Anterior cingulate cortex (tissue), 58 donors: ENCODE measurements at regions not wholly inside any gene's neighbourhood (a gene's known extent, or its start where the extent isn't known, plus 50 kb on each side); places are given as distances from the start of the nearest gene placed in this dataset.

ENCODE experiments used
- DNase-seq, 58 donors: peaks; one replicate each; lab custom pipeline; 2025; lab: John Stamatoyannopoulos, UW

DNA sequence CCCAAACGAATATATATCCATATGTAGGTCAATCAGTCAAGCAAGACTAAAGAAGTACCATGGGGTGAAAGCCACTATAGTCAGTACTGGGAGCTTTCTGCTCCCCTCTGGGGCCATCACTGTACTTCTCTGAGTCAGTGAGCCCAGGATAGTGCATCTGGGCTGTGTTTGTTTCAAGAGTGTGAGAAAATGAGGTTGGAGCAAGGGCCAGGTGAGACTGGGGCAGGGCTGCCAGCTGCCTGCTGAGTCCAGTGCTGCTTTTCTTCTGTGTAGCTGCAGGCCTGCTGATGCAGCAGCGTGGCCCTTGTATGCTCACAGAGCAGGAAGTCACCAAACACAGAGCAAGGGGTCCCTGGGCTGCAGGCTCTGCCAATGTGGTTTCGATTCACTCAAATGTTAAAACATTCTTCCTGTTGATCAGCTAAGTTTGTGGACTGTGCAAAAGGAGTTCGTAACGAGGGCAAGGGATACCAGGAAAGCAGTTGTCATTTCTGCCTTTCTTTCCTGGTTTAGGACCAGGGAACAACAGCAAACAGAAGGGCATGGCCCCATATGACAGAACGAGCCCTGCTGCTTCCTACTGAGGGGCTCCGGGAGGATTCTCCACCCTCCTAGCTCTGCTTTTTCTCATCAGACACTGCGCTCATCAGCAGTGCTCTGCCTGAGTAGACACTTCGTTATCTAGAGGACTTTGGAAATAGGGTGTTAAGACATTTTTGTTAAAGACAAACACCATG lies 65.4 kb upstream of the TNS3 start:
- peak in 6 of 58 donors; percentile 6 to 15 (median 12) for DNase-seq

GRCh38 chr7:47643716-47644400 lies 61.9 kb upstream of the TNS3 start:
- DNase-seq: no peak

DNA sequence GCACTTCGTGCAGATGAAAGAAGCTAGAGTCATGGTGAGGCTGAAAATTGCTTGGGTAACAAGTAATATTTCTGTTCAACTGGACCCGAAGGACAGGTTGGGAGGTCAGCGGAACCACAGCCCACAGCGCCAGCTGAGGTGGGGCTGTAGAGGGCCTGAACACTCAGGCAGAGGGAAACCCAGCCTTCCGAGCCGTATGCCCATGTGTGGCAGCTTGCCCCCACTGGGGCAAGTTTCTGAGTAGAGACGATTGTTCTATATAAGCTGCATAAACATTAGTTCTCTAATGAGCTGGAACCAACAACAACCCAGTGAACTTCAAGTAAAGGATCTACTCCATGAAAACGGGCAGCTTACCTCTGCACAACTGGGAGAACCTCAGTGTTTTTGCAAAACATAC lies 58.4 kb upstream of the TNS3 start:
- DNase-seq: no peak

- no peak for DNase-seq
These were observed 57.7 kb upstream of the TNS3 start for GRCh38 chr7:47639495-47640110.

DNA sequence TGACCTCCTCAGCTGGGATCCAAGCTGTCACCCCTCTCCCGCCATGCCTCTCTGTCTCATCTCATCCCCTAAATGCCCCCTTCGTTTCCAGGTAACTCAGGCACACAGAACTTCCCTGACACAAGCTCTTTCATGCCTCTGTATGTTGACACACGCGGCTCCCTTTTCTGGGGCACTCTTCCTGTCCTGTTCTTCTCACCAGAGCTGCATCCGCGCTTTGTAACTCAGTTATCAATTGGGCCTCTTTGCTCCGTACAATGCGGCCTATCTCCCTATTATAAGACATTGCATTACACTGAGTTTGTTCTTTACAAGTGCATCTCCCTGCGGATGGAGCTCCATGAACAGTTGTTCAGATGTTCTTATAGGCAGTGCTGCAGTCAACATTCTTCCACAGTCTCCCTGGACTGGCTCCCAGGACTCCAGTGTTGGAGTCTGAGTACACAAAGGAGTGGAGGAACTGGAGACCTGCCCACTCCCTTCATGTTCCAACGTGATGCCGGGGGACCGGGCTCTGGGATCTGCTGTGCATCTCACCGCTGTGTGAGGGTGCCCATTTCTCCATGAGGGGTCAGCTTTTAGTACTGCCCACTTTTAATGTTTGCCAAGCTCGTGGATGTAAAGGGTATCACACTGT lies 56.9 kb upstream of the TNS3 start:
- peak in 32 of 58 donors; percentile 7 to 65 (median 28) for DNase-seq

- DNase-seq: peak in 11 of 58 donors; percentile 11 to 60 (median 28)
These were observed 54.7 kb upstream of the TNS3 start for GRCh38 chr7:47636433-47637175.

- DNase-seq: no peak
These were observed 54.1 kb upstream of the TNS3 start for GRCh38 chr7:47636081-47636432.

- peak in 14 of 58 donors; percentile 10 to 55 (median 22) for DNase-seq
These were observed 53.5 kb upstream of the TNS3 start for GRCh38 chr7:47635091-47636080.

- DNase-seq: no peak
These were observed 52.4 kb upstream of the TNS3 start for GRCh38 chr7:47634273-47634672.

DNA sequence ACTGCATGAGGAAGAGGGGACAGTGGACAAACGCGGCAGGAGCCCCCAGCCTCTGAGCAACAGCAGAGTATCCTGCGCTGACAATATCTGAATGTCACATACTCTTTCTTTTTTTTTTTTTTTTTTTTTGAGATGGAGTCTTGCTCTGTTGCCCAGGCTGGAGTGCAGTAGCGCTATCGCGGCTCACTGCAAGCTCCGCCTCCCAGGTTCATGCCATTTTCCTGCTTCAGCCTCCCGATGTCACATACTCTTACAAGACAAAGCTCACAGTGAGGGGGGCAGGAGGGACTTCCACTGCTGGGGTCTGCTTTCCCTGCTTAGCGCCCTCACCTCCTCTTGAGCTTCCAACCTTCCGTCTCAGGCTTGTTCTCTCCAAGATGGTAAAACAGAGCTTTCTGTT lies 51.2 kb upstream of the TNS3 start:
- no peak for DNase-seq
